T1000 (cell line): ENCODE measurements at regions not wholly inside any gene's neighbourhood (a gene's known extent, or its start where the extent isn't known, plus 50 kb on each side); places are given as distances from the start of the nearest gene placed in this dataset.
"Not testable (repeated sequence)": the region's sequence is repeated elsewhere in the genome, so short reads cannot be mapped to it uniquely, and the experiment has no call there.

Source experiments
- DNase-seq: peaks from one replicate; lab custom pipeline; 2025; ENCODE audit warnings: mixed read lengths; lab: John Stamatoyannopoulos, UW

DNA sequence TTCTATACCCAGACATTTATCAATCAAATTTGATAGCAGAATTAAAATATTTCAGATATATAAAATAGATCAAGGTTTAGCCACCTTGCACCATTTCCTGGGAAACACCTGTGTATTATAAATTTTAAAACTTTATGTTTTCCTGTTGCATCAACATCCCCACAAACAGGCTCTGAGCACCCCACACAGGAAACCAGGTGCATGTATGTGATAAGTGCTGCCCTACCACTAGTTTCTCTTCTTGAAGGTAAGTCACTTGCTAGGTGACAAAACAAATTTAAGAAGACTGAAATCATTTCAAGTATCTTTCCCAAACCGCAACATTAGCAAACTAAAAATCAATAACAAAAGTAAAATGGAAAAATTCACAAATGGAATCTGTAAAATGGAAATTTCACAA, 496.1 kb upstream of the CCDC54 start:
- DNase-seq: no peak

DNA sequence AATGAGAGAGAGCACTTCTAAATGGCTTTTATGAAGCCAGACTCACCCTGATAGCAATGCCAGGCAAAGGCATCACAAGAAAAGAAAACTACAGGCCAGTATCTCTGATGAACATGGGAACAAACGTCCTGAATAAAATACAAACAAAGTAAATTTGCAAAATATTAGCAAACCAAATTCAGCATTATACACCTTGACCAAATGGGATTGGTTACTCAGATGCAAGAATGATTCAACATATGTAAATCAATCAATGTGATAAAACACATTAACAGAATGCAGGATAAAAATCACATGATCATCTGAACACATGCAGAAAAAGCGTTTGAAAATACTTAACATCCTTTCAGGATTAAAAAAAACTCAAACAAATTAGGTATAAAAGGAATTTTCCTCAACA, 494.9 kb upstream of the CCDC54 start:
- DNase-seq: no peak

DNA sequence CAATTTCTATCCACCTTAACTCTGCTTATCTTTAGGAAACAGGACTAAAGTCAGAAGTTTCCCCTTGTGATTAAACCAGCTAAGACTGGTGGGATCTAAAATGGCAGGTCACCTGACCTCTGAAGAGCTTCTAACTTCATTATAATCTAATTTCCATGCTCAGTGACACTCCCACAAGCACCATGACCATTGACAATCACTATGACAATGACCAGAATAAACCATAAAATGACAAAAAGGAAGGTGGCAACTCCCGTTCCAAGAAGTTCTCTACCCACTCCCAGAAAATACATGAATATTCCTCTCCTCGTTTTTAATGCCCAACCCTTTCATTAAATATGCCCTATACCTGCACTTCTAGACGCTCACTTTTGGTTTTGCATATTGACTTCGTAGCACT, 471.2 kb upstream of the CCDC54 start:
- no peak for DNase-seq

DNA sequence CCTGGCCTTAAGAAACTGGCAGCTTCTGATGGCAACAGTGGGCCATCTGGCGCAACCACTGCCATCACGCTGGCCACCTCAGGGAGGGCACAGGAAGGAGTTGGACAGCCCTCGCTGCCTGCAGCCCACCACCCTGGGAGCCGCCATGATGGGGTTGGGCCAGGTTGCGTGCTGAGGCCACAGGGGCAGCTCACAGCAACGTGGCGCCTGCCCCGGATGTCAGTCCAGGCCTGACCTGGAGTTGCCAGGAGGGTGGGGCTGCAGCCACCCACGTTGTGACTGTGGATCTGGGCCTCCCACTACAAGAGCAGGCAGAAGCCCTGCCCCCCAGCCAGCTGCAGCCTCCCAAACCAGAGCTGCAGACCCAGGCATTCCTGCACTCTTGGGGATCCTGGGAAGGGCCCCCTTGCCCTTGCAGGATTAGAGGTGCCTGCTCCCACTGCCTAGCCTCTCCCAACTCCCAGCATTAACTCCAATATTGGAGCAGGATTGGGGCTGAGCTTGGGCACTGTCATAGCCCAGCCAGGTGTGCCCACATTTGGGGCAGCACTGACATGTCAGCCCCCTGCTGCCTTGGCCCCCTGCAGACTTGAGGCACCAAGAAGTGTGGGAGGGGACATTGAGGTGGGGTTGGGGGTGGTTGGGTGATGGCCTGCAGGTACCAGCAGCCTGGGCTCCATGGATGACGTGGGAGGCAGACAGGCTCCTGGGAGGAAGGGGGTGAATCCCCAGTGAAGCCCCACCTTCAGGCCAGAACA, 468.9 kb upstream of the CCDC54 start:
- DNase-seq: no peak

DNA sequence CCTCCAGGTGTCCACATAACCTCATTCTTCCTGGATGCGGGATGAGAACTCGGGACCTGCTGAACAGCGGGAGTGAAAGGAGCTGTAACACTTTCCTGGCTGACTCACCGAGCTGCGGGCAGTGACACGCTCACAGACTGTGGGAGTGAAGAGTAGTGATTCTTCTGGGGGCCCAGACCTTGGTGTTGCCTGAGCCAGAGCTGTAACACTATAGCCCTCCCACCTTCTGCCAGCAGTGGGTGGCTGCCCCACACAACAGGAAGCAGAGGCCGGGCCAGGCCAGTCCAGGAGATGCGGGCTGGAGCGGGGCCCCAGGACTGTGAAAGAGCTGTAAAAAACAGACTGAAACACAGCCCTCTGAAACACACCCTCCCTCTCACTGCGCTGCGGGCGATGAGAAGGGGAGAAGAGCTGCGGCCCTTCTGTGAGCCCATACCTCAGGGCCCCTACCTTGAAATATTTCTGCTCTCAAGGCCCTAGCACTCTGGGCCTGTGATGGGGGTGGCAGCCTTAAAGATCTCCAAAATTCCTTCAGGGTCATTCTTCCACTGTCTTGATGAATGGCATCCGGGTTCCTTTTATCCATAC, 464.0 kb upstream of the CCDC54 start:
- no peak for DNase-seq

DNA sequence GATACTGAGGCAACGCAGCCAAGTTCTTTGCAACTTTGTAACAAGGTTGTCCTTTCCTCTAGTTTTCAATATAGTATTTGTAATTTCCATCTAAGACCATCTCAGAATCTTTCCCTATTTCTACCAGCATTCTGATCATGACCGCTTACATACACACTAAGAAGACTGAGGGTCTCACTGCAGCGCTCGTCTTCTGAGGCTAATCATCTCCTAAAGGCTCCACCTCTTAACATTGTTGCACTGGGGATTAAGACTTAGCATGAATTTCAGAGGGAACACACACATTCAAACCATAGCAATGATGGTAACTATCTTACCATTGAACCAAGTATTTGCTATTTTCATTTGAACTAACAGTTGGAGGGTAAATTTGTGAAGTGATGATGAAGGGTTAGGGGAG, 463.3 kb upstream of the CCDC54 start:
- no peak for DNase-seq

DNA sequence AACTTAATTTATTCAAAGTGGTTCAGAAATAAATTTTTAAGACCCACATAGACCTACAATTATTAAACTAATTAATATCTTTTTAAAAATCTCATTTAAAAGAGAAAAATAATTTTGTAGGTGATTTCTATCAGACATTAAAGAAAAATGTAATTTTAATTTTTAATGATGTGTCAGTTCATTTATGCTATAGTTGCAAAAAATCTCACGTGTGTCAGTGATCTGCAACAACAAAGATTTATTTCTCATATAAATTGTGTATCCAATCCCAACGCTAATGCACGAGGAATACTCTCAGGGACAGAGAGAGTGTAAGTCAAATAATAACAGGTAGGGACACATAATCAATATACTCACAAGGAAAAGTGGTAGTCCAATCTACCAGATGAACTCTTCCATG, 456.6 kb upstream of the CCDC54 start:
- DNase-seq: no peak

DNA sequence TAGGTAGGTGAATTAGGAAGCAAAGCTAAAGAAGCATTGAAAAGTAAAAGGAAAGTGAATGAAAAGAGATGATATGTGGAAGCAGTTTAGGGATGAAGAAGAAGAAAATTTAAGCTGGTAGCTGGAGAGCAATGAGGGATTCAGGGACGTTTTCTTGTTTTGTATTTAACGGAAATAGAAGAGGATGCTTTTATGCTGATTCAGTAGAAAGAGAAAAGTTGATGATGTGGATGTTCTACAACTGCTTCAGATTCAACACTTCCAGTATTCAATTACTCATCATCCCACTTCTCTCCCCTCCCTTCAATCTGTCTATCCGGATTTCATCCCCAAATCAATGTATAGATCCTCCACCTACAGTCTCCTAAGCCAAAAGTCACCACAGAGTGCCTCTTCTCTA, 448.2 kb upstream of the CCDC54 start:
- no peak for DNase-seq

DNA sequence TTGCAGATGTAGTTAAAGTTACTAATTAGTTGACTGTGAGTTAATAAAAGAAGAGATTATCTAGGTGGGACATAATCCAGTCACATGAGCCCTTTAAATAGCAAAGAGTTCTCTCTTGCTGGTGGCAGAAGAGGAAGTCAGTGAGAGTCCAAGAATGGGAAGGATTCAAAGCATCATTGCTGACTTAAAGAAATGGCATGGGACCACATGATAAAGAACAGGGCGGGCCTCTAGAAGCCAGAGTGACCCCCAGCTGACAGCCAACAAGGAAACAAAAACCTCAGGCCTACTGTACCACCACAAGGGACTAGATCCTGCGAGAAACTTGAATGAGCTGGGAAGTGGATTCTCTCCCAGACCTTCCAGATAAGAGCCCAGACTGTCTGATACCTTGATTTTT, 447.2 kb upstream of the CCDC54 start:
- DNase-seq: no peak

DNA sequence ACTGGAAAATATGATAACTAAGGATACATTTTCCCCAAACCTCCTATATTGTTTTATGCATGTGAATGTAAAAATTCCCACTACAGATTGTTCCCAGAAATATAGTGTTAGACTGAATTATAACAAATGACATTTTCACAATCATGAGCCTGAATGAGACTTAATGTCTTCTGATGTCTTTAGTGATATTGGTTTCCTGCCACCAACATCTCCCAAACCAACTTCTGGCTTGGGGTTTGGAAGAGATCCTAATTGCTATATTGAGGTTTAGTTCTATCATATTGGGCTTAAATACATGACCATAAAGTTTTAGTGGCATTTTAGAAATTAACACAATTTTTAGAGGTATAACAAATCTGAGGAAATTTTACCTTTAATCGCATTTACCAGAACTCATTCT, 445.3 kb upstream of the CCDC54 start:
- no peak for DNase-seq

DNA sequence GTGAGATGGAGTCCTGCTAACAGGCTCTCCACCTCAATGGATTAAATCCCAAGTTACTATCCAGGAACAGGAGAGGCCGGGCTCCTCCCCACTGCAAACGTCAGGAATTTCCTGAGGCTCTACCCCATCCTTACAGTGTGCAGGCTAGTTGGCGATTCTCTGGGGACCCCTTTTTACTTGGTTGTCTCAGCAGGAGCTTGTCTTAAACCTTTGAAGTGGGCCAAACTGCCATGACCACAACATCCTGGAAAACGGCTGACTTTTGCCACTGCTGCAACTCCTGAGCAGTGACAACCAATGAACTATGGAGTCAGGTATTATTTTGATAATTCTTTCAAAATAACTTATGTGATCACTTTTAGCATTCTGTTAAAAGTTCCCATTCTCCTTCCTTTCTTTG, 440.9 kb upstream of the CCDC54 start:
- no peak for DNase-seq

DNA sequence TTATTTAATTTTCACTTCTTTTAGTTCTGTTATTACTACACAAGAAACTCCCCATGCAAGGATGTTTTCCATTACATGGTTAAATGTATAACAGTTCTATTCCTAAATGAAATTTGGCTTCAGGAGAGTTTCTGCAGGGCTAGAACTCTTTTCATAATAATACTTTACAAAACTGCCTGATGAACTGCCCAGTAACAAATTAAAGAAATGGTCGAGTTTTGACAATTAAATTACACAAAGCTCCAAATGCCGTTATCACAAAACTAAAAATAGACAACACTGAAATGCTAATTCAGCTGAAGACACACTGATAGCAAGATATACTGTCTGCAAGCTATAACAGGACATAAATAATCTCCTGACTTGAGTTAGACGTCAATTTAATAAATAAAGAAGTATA, 435.2 kb upstream of the CCDC54 start:
- no peak for DNase-seq

DNA sequence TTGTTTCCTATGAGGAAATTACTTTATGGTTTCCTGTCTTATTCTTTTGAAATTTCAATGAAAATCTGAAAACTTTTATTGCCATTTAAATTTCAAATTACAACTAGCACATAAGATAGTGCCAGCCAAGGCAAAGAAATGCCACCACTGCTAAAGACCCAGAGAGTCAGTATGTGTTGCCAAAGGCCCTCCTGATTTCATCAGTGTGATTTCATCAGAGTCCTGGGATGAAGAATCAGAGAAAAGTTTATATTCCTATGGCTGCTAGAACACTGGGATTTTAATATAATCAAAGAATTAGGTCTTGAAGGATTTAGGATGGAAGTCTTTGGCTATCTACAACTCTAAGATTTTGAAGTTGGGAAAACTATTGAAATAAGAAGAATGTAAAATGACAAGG, 434.2 kb upstream of the CCDC54 start:
- DNase-seq: no peak

DNA sequence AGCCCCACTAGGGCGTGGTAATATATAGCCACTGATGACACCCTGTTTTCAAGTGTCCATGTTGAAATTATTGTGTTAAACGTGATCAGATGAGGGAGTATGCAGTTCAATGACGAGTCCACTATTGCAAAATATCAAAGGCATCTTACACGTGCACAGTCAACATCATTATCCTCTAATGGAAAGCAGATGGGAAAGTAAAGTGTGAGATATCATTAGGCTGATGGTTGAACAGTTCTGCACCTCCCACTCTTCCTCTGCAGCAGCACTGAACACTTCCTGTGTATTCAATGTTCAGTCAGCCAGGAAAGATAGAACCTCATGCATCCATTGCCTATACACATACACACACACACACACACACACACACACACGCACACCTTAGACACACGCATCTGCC, 431.8 kb upstream of the CCDC54 start:
- no peak for DNase-seq

DNA sequence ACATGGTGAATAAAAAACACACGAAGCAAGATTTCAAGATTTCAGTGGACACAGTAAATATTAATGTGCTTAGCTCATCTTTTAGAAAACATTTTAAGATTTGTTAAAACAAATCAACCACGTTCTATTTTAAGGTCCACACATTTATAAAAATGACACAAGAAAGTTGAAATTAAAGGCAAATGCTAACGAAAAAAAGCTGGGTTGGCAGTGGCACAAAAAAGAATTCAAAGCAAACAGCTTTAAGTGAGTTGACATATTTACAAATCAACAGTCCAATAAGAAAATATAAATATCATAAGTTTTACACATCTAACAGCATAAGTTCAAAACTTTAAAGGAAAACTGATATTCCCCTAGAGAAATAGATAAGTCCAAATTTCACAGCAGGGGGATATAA, 430.4 kb upstream of the CCDC54 start:
- no peak for DNase-seq

DNA sequence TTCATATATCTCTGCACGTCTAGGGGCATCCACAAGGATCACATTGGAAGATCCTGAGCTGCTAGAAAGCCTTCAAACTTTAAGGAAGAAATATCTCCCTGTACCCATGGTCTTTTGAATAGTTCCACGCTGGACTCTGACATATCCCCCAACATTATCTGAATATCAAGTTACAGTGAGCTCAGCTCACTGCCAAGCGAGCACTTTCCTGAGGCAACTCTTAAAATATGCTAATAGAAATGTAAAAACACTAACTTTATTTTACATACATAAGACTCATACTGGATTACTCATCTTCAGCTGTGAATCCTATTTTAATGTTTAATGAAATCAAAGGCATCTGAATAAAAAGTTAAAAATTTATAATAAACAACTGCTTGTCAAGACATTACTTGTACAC, 420.2 kb upstream of the CCDC54 start:
- DNase-seq: no peak

DNA sequence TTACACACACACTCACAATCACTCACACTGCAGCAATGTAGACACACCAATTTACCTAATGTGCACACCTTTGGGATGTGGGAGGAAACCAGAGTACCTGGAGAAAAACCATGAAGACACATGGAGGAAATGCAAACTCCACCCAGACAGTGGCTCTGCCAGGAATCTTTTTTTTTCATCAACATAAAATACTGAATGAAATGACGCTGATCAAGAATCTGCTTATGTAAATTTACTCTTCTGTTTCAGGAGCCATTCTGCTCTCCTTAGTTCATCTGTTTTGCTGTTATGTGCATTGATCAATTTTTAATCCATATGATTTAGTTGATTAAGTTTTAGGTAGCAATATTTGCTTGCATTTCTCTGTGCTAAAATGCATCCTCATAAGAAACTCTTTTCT, 414.2 kb upstream of the CCDC54 start:
- no peak for DNase-seq

DNA sequence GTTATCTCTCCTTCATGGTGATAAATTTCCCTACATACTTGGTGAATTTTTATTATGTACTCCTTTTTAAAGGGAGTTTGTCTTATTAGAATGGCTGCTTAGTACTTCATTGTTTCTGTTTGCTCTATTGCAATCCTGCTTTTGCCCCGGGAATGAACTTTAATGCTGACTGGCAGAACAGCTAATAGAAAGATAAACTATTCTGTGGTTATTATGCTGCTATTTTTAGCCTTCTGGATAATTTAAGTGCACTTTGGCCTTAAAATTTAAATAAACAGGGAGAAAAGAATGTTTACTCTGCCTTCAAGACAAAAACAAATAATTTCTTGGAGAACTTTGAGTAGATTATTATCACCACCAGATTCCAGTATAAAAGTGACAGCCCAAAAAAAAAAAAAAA, 413.8 kb upstream of the CCDC54 start:
- DNase-seq: no peak

DNA sequence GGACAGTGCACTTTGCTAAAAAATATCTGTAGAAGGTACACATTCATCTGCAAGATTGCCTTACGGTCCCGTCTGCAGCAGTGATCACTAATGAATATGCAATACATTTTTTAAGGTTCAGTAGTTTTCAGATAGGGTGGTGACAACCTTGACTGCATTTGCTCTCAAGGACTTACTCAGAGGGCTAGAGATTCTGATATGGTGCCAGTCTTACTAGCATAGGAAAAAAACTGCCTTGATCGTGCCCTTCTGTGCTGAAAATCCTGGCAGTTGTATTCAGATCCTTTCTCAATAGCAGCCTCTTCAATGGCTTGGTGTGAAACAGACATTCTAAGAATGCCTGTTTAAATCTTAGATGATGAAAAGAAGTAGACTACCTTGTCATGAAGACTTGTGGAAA, 411.9 kb upstream of the CCDC54 start:
- no peak for DNase-seq

DNA sequence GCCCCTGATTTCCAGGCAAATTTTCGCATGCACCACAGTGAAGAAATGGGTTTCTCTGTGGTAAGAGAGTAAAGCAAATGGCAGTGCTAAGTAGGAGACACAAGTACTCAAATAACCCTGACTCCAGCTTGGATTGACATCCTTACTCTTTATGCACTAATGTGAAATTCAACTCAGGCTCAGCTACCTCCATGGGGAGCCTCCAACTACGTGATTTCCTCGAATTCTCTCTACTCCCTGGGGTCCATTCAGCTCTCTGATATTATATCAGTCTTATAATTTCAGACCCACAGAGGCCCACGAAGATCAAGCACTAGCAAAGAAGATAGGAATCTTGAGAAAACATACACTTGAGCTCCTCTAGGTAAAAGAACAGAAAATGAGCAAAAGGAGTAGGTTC, 407.6 kb upstream of the CCDC54 start:
- DNase-seq: no peak

DNA sequence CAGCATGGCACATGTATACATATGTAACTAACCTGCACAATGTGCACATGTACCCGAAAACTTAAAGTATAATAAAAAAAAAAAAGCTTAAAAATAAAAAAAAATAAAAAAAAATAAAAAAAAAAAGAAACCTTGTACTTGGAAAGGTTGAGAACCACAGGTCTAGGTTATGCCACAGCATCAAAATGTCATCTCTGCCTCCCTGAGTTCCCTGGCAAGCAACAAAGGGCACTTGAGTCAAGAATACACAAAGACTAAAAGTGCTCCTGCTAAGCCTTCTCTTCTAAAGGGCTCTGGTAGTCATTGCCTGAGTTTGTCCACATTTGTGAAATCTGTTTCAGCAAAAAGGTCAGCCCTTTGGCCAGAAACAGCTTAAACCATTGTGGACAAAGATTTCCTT, 395.8 kb upstream of the CCDC54 start:
- no peak for DNase-seq

DNA sequence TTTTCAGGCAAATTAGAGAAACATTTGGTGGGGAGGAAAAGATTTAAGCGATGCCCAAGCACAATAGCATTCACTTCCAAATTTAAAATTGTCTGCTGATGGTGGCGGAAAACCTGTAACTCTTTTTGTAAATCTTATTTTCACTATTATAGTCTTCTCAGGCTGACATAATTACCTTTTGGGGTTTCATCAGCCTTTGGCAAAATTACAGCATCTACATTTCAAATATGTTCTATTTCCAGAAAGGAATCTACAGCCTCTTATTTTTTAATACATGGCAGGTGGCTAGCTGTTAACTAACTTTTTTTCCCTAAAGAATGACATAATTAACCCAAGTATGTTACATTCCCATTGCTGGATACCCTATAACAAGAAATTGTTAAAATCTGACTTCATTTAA, 391.5 kb upstream of the CCDC54 start:
- no peak for DNase-seq

DNA sequence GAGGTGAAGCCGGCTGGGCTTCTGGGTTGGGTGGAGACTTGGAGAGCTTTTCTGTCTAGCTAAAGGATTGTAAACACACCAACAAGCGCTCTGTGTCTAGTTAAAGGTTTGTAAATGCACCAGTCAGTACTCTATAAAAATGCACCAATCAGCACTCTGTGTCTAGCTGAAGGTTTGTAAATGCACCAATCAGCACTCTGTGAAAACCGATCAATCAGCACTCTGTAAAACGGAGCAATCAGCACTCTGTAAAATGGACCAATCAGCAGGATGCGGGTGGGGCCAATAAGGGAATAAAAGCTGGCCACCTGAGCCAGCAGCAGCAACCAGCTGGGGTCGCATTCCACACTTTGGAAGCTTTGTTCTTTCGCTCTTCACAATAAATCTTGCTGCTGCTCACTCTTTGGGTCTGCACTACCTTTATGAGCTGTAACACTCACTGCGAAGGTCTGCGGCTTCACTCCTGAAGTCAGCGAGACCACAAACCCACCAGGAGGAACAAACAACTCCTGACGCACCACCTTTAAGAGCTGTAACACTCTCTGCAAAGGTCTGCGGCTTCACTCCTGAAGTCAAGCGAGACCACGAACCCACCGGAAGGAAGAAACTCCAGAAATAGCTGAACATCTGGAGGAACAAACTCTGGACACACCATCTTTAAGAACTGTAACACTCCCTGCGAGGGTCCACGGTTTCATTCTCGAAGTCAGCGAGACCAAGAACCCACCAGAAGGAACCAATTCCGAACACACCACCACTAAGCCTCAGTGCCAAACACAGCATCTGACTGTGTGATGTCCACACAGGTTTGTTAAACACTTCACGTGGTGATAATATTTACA, 378.2 kb upstream of the CCDC54 start:
- not testable (repeated sequence) for DNase-seq
